Stomach (tissue), 8 donors: ENCODE measurements at regions not wholly inside any gene's neighbourhood (a gene's known extent, or its start where the extent isn't known, plus 50 kb on each side); places are given as distances from the start of the nearest gene placed in this dataset.
"Not testable (repeated sequence)": the region's sequence is repeated elsewhere in the genome, so short reads cannot be mapped to it uniquely, and the experiment has no call there.

Experiments used
- DNase-seq, 2 donors: peaks; one replicate each; pipeline versions ENCODE4 v3.0.0 to v3.0.0-alpha.2; 2013 to 2019
- H3K27ac ChIP-seq, 5 donors: fragments of 200-600 bp in 4 of 5; sonication (generic) in 4 of 5; one replicate each; pipeline ENCODE4 v1.5.1; 2013 to 2019; ENCODE audit warnings: mild to moderate bottlenecking in 1 of 5, moderate library complexity in 1 of 5
- H3K27me3 ChIP-seq, 3 donors: fragments of 200-600 bp; sonication (generic); one replicate each; pipeline ENCODE4 v1.5.1; 2017 to 2019; ENCODE audit warnings: mixed run types in 1 of 3
- H3K36me3 ChIP-seq, 4 donors: fragments of 200-600 bp; sonication (generic); 1 replicate in 3 of 4; 2 replicates in 1 of 4; pipeline ENCODE4 v1.5.1; 2016 to 2019
- H3K4me1 ChIP-seq, 4 donors: fragments of 200-600 bp; sonication (generic); one replicate each; pipeline ENCODE4 v1.5.1; 2016 to 2019
- H3K4me3 ChIP-seq, 4 donors: fragments of 200-600 bp; sonication (generic) in 3 of 4; one replicate each; pipeline ENCODE4 v1.5.1; 2016 to 2019; ENCODE audit warnings: mild to moderate bottlenecking in 1 of 4
- H3K9me3 ChIP-seq, 4 donors: fragments of 200-600 bp; sonication (generic); one replicate each; pipeline ENCODE4 v1.5.1; 2016 to 2019
- CTCF ChIP-seq, 7 experiments: fragments of 450-650 bp in 4 of 7; fragments of 200-600 bp in 3 of 7; sonication (generic) in 3 of 7; IDR thresholded peaks; one replicate each; pipeline ENCODE4 v1.5.1; 2016 to 2019; ENCODE audit warnings: antibody characterized with exemption in 7 of 7, control low read depth in 2 of 7, mild to moderate bottlenecking in 1 of 7
- EP300 ChIP-seq: sonication (generic); formaldehyde crosslinking; IDR thresholded peaks from one replicate; pipeline ENCODE4 v1.6.1; 2017; ENCODE audit warnings: antibody characterized with exemption
- POLR2A ChIP-seq, 4 donors: fragments of 450-650 bp; IDR thresholded peaks; one replicate each; pipeline ENCODE4 v1.6.1; 2016; ENCODE audit warnings: antibody characterized with exemption in 4 of 4, control low read depth in 2 of 4, mild to moderate bottlenecking in 1 of 4, moderate library complexity in 1 of 4
- POLR2AphosphoS5 ChIP-seq, 3 donors: sonication (generic); formaldehyde crosslinking; IDR thresholded peaks; one replicate each; pipeline ENCODE4 v1.6.1; 2016; ENCODE audit warnings: antibody characterized with exemption in 3 of 3
- WGBS, 5 donors: extraction: QIAGEN DNeasy Blood & Tissue Kit in 3 of 5; methylation state at CpG; one replicate each; pipeline versions ENCODE4 v1.1.5 to v1.1.7; 2013 to 2018; 5-methylcytosine and 5-hydroxymethylcytosine counted together
- intact Hi-C: fragments of 100-400 bp; cut with DNase I; formaldehyde crosslinking; loops from one replicate; pipeline ENCODE4 v1.15.1; 2023; ENCODE audit warnings: low total_unique reads
- donor health status: healthy with polysubstance abuse.
- donor health status: Bipolar disorder and iron deficiency.
- donor health status: healthy.

- H3K9me3 ChIP-seq, H3K27ac ChIP-seq, H3K4me1 ChIP-seq, H3K27me3 ChIP-seq, H3K4me3 ChIP-seq, H3K36me3 ChIP-seq, DNase-seq, intact Hi-C loops: not testable (repeated sequence)
- WGBS, 5 donors, result 80 to 93% (median 90%) methylated on average over 3 to 4 of the region's 4 CpGs
Observed at GRCh38 chr7:135872861-135873260, 104.3 kb downstream of the MTPN start.

GRCh38 chr7:135862586-135863340 lies 114.2 kb upstream of the FAM180A start:
- intact Hi-C loops, result no loop called here
- H3K27me3 ChIP-seq, result no peaks in the 10 kb centered on the region
- H3K9me3 ChIP-seq, result peaks cover 0 to 5% (median 2%) of the 10 kb centered on the region in 4 donors
- no peaks in the 10 kb centered on the region for H3K36me3 ChIP-seq
- no peak for TF ChIP-seq POLR2A (IDR thresholded peaks at IDR 0.05)
- TF ChIP-seq EP300, result no peak
- no peak for TF ChIP-seq POLR2AphosphoS5 (IDR thresholded peaks at IDR 0.05)
- no peak for TF ChIP-seq CTCF (IDR thresholded peaks at IDR 0.05)
- H3K27ac ChIP-seq, result no peak overlapping the region
- no peaks in the 10 kb centered on the region for H3K4me1 ChIP-seq
- WGBS, 5 donors, result 51 to 73% (median 65%) methylated on average over 8 of the region's 8 CpGs
- no peak overlapping the region for H3K4me3 ChIP-seq
- no peak for DNase-seq

GRCh38 chr7:135859538-135859937 lies 110.9 kb upstream of the FAM180A start:
- DNase-seq, result no peak
- Histone ChIP-seq H3K9me3 (peaks cover 0 to 11% (median 2%) of the 10 kb centered on the region in 4 donors), H3K4me1 (no peaks in the 10 kb centered on the region), H3K4me3 (no peak overlapping the region), H3K27me3 (no peaks in the 10 kb centered on the region), H3K36me3 (no peaks in the 10 kb centered on the region), H3K27ac (no peak overlapping the region)
- 76 to 88% (median 86%) methylated on average over 2 of the region's 2 CpGs for WGBS, 5 donors
- no peak for TF ChIP-seq POLR2AphosphoS5 (IDR thresholded peaks at IDR 0.05)
- no peak for TF ChIP-seq CTCF (IDR thresholded peaks at IDR 0.05)
- intact Hi-C loops, result no loop called here

GRCh38 chr7:135858851-135859250 lies 110.2 kb upstream of the FAM180A start:
- no peak for DNase-seq
- Histone ChIP-seq H3K27me3 (no peaks in the 10 kb centered on the region), H3K36me3 (no peaks in the 10 kb centered on the region), H3K4me3 (no peak overlapping the region), H3K27ac (no peak overlapping the region), H3K9me3 (peaks cover 0 to 11% (median 2%) of the 10 kb centered on the region in 4 donors), H3K4me1 (no peaks in the 10 kb centered on the region)
- TF ChIP-seq CTCF (IDR thresholded peaks at IDR 0.05) (no peak), EP300 (no peak), POLR2A (IDR thresholded peaks at IDR 0.05) (no peak), POLR2AphosphoS5 (IDR thresholded peaks at IDR 0.05) (no peak)
- intact Hi-C loops, result no loop called here
- 85 to 100% (median 90%) methylated on average over 2 to 6 of the region's 6 CpGs for WGBS, 5 donors

- no peak overlapping the region for H3K27ac ChIP-seq
- DNase-seq, result no peak
- 83 to 97% (median 90%) methylated on average over 2 to 4 of the region's 4 CpGs for WGBS, 5 donors
- no peaks in the 10 kb centered on the region for H3K27me3 ChIP-seq
- H3K4me3 ChIP-seq, result no peak overlapping the region
- TF ChIP-seq POLR2A (IDR thresholded peaks at IDR 0.05) (no peak), CTCF (IDR thresholded peaks at IDR 0.05) (no peak), EP300 (no peak), POLR2AphosphoS5 (IDR thresholded peaks at IDR 0.05) (no peak)
- intact Hi-C loops, result no loop called here
- H3K36me3 ChIP-seq, result no peaks in the 10 kb centered on the region
- H3K4me1 ChIP-seq, result no peaks in the 10 kb centered on the region
- peaks cover 0 to 11% (median 2%) of the 10 kb centered on the region in 4 donors for H3K9me3 ChIP-seq
Observed at GRCh38 chr7:135858379-135858778, 109.8 kb upstream of the FAM180A start.
